ENCODE measurements at regions not wholly inside any gene's neighbourhood (a gene's known extent, or its start where the extent isn't known, plus 50 kb on each side); places are given as distances from the start of the nearest gene placed in this dataset.

DNA sequence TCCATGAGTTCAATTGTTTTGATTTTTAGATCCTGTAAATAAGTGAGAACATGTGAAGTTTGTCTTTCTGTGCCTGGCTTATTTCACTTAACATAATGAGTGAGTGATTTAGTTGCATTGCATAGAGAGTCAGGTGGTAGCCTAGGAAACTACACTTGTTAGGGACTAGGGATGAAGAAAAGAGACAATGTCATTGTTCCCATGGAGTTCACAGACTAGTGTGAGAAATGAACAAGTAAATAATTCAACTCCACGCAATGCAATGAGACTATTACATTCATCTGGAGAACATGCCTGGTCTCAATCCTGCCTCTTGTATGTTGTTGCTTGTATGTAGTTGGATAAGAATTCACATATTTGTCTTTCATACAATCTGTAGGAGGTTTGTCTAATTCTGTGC is 76.3 kb upstream of the B3GAT2 start:
- TF ChIP-seq, protein P1, sequence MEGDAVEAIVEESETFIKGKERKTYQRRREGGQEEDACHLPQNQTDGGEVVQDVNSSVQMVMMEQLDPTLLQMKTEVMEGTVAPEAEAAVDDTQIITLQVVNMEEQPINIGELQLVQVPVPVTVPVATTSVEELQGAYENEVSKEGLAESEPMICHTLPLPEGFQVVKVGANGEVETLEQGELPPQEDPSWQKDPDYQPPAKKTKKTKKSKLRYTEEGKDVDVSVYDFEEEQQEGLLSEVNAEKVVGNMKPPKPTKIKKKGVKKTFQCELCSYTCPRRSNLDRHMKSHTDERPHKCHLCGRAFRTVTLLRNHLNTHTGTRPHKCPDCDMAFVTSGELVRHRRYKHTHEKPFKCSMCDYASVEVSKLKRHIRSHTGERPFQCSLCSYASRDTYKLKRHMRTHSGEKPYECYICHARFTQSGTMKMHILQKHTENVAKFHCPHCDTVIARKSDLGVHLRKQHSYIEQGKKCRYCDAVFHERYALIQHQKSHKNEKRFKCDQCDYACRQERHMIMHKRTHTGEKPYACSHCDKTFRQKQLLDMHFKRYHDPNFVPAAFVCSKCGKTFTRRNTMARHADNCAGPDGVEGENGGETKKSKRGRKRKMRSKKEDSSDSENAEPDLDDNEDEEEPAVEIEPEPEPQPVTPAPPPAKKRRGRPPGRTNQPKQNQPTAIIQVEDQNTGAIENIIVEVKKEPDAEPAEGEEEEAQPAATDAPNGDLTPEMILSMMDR (IDR thresholded peaks at IDR 0.05; ENCODE audit: control extremely low read depth in 1 of 3, insufficient read depth in 1 of 3, low read depth in 1 of 3, low read length in 3 of 3), result no peak
- TF ChIP-seq EZH2 (IDR thresholded peaks at IDR 0.05; ENCODE audit: low read depth, low read length, severe bottlenecking), result no peak
- no peak for TF ChIP-seq EP300 (IDR thresholded peaks at IDR 0.05; ENCODE audit: borderline replicate concordance in 1 of 2, low read depth in 2 of 2, low read length in 2 of 2)
- no peak for TF ChIP-seq BRCA1 (IDR thresholded peaks at IDR 0.05; ENCODE audit: low read depth, low read length)
- TF ChIP-seq POLR2A (IDR thresholded peaks at IDR 0.05; ENCODE audit: control extremely low read depth in 1 of 2, low read depth in 2 of 2, low read length in 2 of 2), result no peak
- no peak for TF ChIP-seq SP1 (IDR thresholded peaks at IDR 0.05; ENCODE audit: low read depth, low read length)
- TF ChIP-seq EGR1 (IDR thresholded peaks at IDR 0.05; ENCODE audit: borderline replicate concordance, low read depth, low read length), result no peak
- no peak for TF ChIP-seq TAF1 (IDR thresholded peaks at IDR 0.05; ENCODE audit: low read depth, low read length)
- TF ChIP-seq SP2 (IDR thresholded peaks at IDR 0.05; ENCODE audit: low read length), result no peak
- TF ChIP-seq TEAD4 (IDR thresholded peaks at IDR 0.05; ENCODE audit: low read depth, low read length), result no peak
- TF ChIP-seq RBBP5 (IDR thresholded peaks at IDR 0.05; ENCODE audit: borderline replicate concordance, low read depth, low read length), result no peak
- TF ChIP-seq POLR2AphosphoS5 (IDR thresholded peaks at IDR 0.05; ENCODE audit: low read depth, low read length), result no peak
- no peak for TF ChIP-seq FOSL1 (IDR thresholded peaks at IDR 0.05; ENCODE audit: insufficient read depth, low read depth, low read length)
- no peak for TF ChIP-seq MAFK (IDR thresholded peaks at IDR 0.05; ENCODE audit: low read depth, low read length)
